HG03025 (cell line): ENCODE measurements at regions not wholly inside any gene's neighbourhood (a gene's known extent, or its start where the extent isn't known, plus 50 kb on each side); places are given as distances from the start of the nearest gene placed in this dataset.

Experiments used
- ATAC-seq: cut with Tn5 transposase; IDR thresholded peaks from one replicate; pipeline ENCODE4 v1.9.1; 2021; ENCODE audit warnings: mild to moderate bottlenecking, moderate library complexity; ENCODE audit not compliant: unreplicated experiment, low FRiP score

GRCh38 chr13:75136151-75136550 is 345.8 kb downstream of the TBC1D4 start:
- ATAC-seq: no peak

GRCh38 chr13:75135325-75135825 is 346.6 kb downstream of the TBC1D4 start:
- no peak for ATAC-seq

GRCh38 chr13:75132701-75133695 is 349.0 kb downstream of the TBC1D4 start:
- no peak for ATAC-seq

- ATAC-seq: no peak
Observed at GRCh38 chr13:75129331-75129730, 352.6 kb downstream of the TBC1D4 start.

GRCh38 chr13:75124415-75124814 is 357.6 kb downstream of the TBC1D4 start:
- no peak for ATAC-seq

- no peak for ATAC-seq
Observed at GRCh38 chr13:75123428-75123827, 358.5 kb downstream of the TBC1D4 start.

GRCh38 chr13:75120085-75120484 is 361.9 kb downstream of the TBC1D4 start:
- ATAC-seq: no peak

GRCh38 chr13:75115171-75115570 is 366.8 kb downstream of the TBC1D4 start:
- ATAC-seq: no peak

GRCh38 chr13:75103976-75104375 is 378.0 kb downstream of the TBC1D4 start:
- no peak for ATAC-seq

GRCh38 chr13:75102001-75102716 is 379.8 kb downstream of the TBC1D4 start:
- ATAC-seq: no peak

GRCh38 chr13:75101348-75101747 is 380.6 kb downstream of the TBC1D4 start:
- ATAC-seq: no peak

- ATAC-seq: no peak
Observed at GRCh38 chr13:75092143-75092542, 389.8 kb downstream of the TBC1D4 start.

GRCh38 chr13:75091718-75092117 is 390.3 kb downstream of the TBC1D4 start:
- ATAC-seq: no peak

GRCh38 chr13:75090872-75091615 is 390.9 kb downstream of the TBC1D4 start:
- ATAC-seq: no peak

- ATAC-seq: no peak
Observed at GRCh38 chr13:75088915-75089314, 393.1 kb downstream of the TBC1D4 start.

GRCh38 chr13:75079226-75079625 is 402.7 kb downstream of the TBC1D4 start:
- no peak for ATAC-seq

GRCh38 chr13:75076476-75076875 is 405.5 kb downstream of the TBC1D4 start:
- ATAC-seq: no peak

- ATAC-seq: no peak
Observed at GRCh38 chr13:75073786-75074185, 408.2 kb downstream of the TBC1D4 start.

- ATAC-seq: no peak
Observed at GRCh38 chr13:75072891-75073290, 409.1 kb downstream of the TBC1D4 start.

GRCh38 chr13:75072368-75072767 is 409.6 kb downstream of the TBC1D4 start:
- ATAC-seq: no peak

GRCh38 chr13:75071796-75072195 is 410.2 kb downstream of the TBC1D4 start:
- ATAC-seq: no peak
